Tongue (tissue), 1 donor: ENCODE measurements at regions not wholly inside any gene's neighbourhood (a gene's known extent, or its start where the extent isn't known, plus 50 kb on each side); places are given as distances from the start of the nearest gene placed in this dataset.
A peak's percentile ranks its signal among the peaks of the same experiment; 100 is the strongest.

Source experiments
- DNase-seq: peaks from one replicate; pipeline ENCODE4 v3.0.0-alpha.2; 2015

DNA sequence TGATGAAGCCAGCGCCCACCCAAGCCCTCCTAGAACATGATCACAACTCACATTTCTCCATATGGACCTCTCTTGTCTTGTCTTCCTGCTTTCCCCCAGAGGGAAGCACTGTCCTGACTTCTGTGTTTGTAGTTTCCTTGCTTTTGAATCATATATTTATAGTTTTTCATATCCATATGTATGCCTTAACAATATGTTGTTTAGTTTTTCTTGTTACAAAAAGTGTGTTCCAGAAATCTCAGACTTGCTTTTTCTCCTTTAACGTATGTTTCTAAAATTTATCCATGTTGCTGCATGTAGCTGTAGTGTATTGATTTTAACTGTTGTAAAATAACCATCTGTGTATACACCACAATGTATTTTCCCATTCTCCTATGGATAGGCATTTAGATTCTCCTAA is 182.0 kb upstream of the SMIM23 start:
- no peak for DNase-seq

DNA sequence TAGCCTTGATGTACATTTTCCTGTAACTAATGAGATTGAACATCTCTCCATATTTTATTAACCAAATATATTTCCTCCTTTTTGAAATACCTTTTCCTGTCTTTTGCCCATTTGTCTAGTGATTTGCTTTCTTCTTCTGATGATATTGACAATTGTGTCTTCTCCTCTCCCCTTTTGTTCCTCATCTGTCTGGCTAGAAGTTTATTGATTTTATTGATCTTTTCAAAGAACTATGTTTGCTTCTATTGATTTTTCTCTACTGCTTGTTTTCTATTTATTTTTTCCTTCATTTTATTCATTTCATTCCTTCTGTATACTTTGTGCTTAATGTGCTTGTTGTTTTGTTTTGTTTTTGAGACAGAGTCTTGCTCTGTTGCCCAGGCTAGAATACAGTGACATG is 181.4 kb upstream of the SMIM23 start:
- DNase-seq: no peak

DNA sequence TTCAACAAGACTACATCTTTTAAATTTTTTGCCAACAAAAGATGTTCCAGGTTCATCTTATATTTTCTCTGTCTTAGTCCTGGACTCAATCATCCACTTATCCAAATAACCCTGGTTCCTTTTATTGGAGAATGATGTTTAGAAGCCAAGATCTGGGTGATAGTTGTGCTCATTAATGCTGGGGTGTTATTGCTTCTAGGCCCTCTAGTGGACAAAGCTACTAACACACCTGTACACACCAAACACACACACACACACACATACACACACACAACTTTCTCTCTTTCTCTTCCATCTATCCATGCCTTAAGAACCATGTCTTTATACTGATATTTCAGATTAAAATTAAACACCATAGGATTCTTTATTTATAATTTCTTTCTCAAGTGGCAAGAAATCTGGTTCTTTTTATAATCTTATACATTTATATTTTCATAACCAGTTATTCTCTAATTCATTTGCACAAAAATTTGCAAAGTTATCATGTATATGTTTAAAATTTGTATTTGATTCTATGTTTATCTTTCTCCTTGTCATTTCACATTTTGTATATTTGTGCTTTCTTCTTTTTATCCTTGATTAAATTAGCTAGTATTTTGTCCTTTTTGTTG is 179.1 kb upstream of the SMIM23 start:
- DNase-seq: no peak

DNA sequence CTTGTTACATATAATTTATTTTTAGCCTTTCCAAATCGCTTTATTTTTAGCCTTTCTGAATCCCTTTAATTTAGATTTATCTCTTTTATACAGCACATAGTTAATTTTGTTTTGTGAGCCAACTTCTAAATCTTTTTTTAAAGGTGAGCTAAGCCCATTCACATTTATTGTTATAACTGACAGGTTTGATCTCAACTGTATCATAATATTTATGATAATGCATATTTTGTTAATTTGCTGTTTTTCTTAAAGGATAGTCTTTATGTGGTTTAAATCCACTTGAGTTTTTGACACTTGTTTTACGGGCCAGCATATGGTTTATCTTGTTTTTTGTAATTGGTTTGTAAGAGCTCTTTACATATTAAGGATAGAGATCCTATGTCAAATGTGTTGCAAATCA is 177.8 kb upstream of the SMIM23 start:
- DNase-seq: no peak

DNA sequence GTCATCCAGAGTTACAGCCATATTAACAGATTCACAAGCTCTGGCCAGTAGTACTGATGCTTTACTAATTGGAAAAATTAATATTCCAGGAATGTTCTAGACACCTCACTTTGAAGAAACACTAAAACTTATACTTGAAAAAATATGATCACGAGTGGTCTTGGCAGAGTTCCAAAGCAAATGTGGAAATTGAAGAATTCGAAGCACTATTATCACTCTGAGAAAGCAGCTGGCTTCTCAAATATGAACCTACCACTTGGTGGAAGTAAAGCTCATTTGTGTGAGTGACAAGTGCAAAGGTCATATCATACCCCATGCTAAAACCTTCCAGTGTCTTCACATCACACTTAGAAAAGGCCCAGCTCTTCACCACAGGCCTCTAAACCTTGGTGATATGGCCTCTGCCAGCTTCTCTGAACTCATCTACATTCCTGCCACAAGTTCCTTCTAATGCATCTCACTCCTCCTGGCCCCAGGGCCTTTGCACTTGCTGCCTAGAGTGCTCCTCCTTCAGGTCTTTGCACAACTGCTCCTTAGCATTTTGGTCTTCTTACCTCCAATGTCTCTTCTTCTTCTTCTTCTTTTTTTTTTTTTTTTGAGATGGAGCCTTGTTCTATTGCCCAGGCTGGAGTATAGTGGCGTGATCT is 175.7 kb upstream of the SMIM23 start:
- no peak for DNase-seq

DNA sequence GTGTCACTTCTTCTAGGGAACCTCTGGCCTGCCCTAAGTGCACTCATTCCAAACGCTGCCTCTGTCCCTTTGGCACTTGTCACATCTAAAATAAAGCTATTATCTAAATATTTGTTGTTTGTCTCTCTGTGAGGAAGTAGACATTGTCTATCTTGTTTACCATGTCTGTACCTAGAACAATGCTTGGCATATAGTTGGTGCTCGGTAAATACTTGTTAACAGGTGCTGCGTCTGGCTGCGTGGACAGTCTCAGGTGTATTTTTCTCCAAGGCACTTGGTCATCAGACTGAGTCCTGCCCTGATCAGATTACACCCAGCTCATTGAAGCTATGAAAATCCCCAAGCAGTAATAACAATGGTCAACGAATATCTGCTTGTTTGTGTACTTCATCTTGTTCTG is 174.9 kb upstream of the SMIM23 start:
- no peak for DNase-seq

DNA sequence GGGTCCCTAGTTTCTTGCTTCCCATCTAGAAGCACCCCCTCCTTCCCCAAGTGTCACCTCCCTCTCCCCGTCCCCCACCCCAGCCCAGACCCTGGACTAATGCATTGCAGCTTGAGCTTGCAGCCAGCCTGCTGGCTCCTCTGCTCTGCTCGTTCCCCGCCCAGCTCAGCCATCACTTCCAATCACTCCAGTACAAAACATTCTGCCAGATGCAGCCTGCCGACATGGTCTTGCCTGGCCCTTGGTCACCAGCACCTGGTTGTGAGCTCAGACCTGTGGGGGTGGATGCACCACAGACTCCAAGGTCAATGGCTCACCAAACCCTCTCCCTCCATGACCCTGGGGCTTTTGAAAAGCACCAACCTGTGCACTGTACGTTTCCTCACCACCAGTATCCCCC is 172.9 kb upstream of the SMIM23 start:
- no peak for DNase-seq

DNA sequence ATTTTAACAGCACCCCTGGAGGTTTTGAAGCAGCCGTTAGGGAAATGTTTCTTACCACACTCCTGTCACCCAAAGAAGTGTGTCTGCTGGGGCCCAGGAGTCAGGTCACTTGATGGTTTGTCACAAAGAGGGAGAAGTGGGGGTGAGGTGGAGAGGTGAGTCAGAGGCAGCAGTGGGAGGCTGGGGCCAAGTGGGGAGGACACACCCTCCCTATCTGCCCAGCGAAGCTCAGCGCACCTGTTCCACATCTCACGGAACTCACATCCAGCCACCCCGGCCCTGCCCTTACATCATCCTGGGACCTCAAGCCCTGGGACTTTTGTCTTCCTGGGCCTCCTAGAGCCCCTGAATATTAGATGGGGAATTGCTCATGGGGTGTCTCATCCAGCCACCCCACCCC is 171.1 kb upstream of the SMIM23 start:
- no peak for DNase-seq

DNA sequence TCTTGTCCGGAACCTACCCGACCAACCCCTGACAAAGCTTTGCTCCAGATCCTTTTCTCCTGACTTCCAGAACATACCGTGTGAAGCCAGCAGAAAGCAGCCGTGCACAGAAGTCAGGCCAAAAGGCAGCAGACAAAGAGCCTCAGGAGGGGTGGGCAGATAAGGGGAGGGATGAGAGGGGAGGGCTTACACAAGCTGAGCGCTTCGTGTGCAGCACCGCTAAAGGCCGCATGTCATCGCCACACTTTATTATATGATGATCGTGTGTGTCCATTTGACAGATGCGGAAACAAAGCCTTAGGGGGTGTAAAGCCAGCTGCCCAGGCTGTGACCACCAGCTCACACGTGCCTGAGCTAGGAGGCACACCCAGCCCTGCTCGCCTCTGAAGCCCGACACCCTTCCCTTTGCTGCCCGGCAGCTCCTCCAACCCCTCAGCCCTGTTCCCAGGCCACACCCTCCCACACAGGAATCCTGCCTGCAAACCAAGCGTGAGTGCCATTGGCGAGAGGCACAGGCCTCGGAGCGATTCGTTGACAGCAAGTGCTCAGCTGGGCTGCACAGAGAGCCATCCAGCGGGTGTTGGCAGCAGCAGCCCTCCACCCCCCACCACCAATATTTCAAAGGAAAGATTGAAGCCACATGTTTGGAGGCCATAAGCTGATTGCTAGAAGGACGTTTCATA is 170.5 kb upstream of the SMIM23 start:
- DNase-seq: peak; percentile 92

DNA sequence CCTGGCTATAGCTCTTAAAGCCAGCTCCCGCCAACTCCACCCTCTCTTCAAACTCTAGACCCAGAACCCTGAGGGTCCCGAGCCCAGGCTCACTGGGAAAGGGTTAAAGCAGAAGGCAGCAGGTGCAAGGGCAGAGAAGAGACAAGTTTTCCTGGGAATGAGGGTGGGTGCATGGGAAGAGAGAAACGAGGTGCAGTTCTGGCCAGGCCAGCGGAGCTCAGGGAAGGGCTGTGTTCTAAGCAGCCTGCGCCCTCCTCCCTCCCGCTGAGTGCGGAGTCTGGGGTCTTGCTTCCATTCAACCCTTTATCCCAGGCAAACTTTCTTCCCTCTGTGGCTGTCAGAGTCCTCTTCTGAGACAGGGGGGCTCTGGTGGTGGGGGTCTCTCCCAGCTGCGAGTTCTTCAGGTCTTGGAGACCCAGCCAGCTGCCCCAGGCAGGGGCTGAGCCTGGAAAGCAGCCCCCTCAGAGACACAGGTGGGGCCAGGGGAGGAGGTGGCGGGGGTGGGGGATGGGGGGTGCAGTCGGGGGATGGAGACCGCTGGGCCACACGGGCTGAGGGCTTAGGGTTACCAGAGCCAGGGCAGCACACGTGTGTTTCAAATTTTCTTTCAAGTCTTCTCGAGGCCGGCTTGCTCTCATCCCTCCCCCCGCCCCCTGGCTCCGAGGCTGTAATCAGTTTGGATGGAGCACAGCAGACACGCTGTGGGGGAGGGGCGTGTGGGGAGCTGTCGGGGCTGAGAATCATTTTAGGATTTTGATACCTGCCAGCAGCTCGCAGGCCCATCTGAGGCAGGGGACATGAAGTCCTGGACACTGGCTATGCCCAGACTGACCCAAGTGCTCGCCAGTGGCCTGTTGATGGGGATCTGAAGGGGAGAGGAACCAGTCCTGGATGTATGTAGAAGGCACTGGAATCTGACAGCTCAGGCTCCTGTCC is 169.6 kb upstream of the SMIM23 start:
- no peak for DNase-seq

DNA sequence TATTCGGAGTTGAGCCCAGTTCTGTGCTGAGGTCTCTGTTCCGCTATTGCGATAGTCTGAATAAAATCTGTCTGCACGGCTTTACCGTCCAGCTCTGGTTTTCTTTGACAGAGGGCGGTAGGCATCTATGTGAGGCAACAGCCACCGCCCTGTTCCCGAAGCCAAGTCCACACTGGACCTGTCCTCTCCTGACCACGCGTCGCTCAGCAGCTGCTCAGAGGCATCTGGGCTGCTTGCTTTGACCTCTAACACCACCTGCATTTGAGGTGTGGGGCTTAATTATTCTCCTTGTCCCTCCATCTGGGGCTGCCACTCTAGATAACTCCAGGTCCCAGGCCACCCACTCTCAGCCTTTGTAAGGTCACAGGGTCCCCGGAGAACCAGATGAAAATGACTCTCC is 168.4 kb upstream of the SMIM23 start:
- DNase-seq: no peak

DNA sequence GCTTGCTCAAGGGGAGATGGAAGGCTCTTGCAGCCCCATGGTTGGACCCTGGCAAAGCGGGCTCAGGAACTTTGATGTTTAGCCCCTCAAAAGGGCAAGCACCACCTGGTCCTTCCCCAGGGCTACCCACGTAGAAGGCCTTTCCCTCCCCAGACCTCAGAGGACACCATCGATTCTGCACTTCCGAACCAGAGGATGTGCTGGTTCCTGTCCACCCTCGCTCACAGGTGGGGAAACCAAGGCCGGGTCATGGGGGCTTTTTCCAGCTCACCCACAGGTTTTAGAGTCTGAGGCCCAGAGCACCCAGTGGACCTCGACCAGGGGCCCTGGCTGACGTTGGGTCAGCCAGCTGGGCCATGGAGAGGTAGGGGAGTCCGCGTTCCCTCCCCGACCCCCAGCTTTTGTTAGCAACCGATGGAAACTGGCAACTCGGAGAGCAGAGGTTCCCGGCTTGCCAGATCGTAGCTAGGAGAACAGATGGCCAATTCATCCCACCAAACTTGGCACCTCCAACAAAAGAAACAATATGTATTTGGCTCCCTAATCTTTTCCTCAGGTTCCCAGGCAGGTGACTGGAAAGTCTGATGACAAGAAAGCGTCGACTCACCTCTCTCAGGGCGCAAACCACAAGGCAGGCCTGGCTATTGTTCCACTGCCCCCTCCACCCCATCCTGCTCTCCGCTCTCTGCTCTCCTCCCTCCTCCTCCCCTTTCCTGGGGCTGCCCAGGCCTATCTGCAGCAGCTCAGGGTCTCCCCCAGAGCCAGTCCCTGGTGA is 167.6 kb upstream of the SMIM23 start:
- no peak for DNase-seq

DNA sequence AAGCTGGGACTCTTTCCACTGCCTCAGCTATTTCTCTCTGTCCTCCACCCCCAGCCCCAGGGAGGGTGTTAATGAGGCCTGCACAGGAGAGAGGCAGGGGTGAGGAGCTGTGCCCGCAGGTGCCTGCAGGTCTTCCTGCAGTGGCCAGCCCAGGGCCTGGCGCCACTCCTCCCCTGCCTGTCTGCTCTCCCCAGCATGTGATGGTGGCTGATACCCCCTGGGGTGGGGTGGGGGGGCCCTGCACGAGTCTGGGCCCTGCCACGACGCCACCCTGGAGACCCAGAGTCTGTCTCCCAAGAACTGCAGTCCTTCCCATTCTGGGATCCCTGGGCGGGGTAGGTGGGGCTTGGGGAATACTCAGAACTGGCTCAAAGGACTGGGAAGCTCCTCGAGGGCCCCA is 166.4 kb upstream of the SMIM23 start:
- no peak for DNase-seq

DNA sequence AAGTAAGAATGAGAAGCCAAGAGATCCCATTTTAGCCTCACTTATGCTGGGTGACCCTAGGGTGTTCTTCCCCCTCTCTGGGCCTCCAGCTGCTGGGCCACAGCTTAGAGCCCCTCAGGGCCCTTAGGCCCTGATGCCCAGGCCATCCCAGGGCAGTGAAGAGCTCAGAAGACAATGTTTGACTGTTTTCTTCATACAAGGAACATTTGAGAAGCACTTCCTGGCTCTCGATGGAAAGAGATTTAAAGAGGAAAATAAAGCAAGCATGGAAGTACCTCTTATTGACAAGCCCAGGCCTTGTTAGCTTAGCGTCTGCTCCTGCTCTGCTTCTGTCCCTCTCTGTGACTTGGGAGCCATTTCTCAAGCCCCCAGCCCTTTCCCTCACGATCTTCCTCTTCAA is 165.9 kb upstream of the SMIM23 start:
- DNase-seq: no peak

DNA sequence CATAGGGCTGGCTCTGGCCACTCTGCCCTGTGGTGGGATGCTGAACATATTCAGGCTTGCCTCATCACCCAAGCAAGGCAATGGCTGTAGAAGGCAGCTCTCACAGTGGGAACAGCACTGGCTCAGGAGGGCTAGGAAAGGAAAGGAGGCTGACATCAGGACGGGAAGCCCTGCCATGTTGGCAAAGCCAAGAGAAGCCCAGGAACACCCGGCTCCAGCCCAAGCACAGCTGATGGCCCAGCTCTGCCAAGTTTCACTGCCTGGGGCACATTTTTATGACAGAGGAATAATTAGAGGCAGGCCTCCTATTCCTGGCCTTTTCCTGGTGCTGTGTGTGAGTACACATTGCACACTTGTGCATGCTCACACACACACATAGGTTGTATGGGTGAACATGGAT is 163.6 kb upstream of the SMIM23 start:
- peak; percentile 34 for DNase-seq

DNA sequence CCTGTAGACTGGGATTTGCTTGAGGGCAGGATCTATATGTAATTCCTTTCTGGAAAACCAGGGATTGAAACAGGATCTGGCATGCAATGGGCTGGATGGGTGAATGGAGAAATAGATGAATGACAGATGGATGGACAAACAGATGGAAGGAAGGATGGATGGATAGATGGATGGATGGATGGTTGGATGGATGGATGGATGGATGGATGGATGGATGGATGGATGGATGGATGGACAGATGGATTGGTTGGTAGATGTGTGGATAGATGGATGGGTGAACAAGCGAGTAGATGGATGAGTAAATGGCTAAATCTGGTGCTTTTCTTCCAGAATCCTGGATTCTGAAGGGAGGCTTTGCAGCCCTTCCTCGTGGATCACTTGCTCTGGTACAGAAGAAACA is 162.5 kb upstream of the SMIM23 start:
- no peak for DNase-seq

DNA sequence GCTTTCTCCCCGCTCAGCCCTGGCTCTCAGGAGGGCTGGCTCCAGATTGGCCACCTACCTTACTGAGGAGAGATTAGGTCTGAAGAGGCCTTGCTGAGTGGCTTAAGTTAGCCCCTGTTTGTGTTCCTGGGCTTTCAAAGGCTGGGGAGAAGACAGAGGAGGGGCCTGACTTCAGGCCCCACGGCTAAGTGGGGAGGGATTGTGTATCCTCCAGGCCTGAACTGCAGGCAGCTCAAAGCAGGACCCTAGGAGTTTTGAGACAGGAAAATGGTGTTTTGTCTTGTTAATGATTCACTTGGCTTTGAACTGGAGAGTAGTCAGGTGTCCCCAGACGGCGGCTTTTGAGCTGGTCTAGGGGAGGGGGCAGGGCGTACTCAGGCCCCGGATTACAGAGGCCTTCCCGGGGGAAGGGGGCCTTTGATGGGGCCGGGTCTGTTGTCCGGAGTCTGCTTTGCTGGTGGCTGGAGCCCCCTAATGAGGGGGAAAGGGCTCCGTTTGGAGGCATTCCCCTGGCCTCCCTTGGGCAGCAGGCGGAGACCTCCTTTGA is 162.0 kb upstream of the SMIM23 start:
- no peak for DNase-seq

DNA sequence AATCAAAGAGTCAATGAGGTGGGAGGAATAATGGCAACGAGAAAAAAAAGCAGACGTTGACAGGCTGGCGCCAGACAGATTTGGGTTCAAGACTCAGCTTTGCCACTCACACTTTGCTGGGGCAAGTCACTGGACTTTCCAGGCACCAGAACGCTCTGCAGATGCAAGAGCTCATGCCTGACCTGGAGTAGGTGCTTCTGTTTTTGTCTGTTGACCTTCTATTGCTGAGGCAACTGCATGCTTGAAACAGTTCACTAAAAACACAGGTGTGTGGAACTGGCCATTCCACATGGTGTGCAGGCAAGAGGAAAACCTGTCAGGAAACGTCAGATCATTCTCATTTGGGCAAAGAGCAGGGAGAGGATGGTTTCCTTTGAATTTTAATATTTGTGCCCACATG is 161.2 kb upstream of the SMIM23 start:
- no peak for DNase-seq

DNA sequence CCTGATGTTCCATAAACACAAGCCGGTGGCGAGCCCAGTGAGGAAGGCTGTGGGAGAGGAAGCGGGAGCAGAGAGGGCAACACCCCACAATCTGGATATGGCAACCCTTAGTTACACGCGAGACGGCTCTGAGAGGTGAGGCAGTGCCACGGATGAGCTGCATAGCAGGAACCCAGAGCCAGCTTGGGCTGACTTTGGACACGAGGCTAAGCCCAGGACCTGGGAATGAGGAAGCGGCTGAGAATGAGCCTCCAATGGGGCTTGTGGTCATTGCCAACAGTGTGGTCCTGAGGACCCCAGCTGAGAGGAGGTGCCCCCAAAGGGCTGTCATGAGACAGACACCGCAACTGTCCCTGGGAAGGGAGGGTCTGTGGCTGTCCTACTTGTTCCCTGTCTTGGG is 160.0 kb upstream of the SMIM23 start:
- DNase-seq: no peak

DNA sequence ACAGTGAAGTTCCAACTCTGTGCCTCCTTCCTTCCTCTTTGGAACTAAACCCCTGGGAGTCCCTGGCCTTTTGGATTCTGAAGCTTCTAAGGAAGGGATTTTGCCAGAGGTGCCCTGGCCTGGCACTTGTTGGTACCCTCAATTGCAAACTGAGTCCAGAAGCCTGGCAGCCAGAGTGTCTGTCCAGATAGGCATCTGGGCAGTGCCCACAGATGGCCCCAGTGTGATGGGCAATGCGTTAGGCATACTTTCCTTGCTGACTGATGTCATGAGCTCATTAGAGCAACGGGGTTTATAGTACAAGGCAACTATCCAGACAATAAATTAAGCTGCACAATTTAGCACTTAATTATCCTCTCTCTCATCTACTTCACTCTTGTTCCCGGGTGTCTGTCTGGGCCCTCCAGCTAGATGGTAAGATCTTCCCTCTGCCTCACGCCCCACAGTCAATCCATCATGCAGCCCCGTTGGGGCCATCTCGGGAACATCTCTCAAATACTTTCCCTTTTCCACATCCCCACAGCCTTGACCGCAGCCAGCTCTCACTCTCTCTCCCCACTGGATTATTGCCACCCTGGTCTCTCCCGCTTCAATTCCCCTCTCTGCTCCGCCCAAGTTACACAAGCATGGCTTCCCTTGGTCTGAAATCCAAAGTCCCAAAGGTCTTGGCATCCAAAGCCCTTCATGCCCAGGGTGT is 157.5 kb upstream of the SMIM23 start:
- DNase-seq: no peak

DNA sequence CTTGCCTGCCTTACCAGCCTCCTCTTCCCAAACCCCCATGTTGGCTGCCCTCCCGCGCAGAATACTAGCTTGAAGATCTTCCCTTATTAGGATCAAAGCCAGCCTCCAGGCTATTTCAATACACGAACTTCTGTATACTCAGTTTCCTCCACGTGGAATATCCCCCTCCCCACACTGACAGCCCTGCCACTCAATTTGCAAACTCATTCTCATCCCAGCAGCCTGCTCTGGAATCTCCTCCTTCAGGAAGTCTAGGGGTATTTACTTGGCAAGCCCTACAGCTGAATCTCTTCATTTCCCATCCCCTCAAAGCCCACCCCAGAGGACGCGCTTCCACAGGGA is 157.0 kb upstream of the SMIM23 start:
- DNase-seq: no peak
